ENCODE measurements at regions not wholly inside any gene's neighbourhood (a gene's known extent, or its start where the extent isn't known, plus 50 kb on each side); places are given as distances from the start of the nearest gene placed in this dataset.

DNA sequence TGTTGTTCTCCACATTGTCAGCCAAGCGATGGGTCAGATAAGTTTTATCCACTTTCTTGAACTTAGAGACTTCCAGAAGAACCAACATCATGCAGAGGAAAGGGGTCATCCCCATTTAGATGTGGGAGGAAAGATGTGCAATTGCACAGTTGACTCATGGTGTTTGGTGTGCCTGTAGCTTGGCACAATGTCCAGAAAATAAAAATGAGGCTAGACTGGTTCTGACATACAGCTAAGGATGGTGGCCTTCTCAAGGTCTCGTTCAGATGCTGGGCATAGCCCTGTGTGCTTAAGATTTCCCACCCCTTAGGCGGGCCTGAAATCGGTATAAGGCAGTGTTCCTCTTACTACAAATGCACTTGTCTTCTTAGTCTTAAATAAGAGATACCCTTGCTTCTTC lies 101.1 kb downstream of the PCDH7 start:
- DNase-seq = no peak
- Histone ChIP-seq H3K36me3 (no peaks in the 10 kb centered on the region), H3K4me3 (ENCODE audit: low read depth, low read length) (peak overlapping the region; percentile 38; the same call in 1 of the 2 replicates), H3K9me3 (no peaks in the 10 kb centered on the region), H3K4me1 (peaks cover 20% of the 10 kb centered on the region), H3K27me3 (no peaks in the 10 kb centered on the region)
- TF ChIP-seq CTCF (IDR thresholded peaks at IDR 0.05; ENCODE audit: low read depth, low read length) = no peak

GRCh38 chr4:30821859-30822612 lies 101.9 kb downstream of the PCDH7 start:
- no peak for TF ChIP-seq CTCF (IDR thresholded peaks at IDR 0.05; ENCODE audit: low read depth, low read length)
- Histone ChIP-seq H3K9me3 (no peaks in the 10 kb centered on the region), H3K36me3 (no peaks in the 10 kb centered on the region), H3K4me1 (peaks cover 20% of the 10 kb centered on the region), H3K27me3 (no peaks in the 10 kb centered on the region), H3K4me3 (ENCODE audit: low read depth, low read length) (peak overlapping the region; percentile 38)
- DNase-seq = peak; percentile 48

DNA sequence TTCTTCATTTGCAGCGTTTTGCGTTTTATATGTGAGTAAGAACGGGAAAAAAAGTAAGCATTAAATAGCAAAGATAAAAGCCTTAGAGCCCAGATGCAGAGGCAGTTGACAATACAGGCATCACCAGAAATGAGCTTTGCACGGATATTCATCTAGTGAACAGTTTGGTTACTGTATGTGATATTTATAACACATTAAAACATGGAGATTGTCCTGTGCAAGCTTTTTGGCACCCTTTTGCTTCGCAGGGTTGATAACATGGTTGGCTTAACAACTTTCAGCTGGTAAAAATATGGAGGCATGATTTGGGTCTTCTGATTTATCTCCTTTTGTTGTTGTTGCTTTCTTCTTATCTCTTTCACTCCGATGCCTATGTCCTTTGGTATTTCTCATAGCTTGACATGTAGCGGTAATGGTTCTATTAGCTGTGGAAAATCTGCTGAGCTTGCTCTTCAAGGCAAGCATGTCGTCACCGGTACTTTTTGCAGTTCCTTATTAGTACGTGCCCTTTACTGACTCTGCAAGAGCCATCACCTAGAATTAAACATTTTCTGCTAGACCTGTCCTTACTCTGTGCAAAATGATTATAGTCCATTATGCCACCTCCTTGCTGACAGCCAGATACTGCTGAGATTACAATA lies 102.9 kb downstream of the PCDH7 start:
- H3K4me3 ChIP-seq (ENCODE audit: low read depth, low read length) = peak overlapping the region; percentile 38
- no peak for DNase-seq

DNA sequence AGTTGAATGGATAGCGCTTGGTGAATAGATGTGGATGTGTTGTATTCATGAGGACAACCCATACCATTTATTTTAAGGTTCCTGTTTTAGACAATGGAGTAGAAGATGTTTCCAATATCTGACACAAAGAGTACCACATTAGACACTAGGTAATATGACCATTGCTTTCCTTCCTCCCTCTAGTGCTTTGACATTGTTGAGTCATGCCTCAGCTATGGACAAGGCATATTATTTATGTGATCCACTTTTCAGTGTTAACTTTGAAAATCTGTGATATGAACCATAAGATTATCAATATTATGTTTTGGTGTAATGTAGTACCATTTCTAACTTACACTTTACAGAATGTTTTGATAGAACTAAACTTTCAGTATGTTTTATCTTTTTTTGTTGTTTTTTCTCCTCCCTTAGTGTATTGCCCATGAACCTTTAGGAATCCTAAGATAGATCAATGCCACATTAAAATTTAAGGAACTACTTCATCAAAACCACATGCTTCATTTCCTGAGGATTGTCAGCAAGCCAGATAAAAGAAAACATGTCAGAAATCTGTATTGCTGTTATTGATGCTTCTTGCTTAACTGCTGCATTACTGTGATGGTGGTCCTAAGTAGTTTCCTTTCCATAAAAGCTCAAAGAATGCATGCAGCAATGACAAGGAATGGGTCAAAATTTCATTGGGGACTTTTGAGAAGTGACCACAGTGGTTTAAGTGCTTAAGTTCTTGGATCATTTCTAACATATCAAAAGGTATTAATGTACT lies 105.0 kb downstream of the PCDH7 start:
- no peak for DNase-seq
- Histone ChIP-seq H3K27me3 (no peaks in the 10 kb centered on the region), H3K36me3 (no peaks in the 10 kb centered on the region), H3K4me1 (peaks cover 31% of the 10 kb centered on the region), H3K4me3 (ENCODE audit: low read depth, low read length) (no peak overlapping the region), H3K9me3 (no peaks in the 10 kb centered on the region)
- TF ChIP-seq CTCF (IDR thresholded peaks at IDR 0.05; ENCODE audit: low read depth, low read length) = no peak

More for the DNA sequence above, 102.9 kb downstream of the PCDH7 start:
- Histone ChIP-seq H3K9me3 (no peaks in the 10 kb centered on the region), H3K27me3 (no peaks in the 10 kb centered on the region), H3K4me1 (peaks cover 20% of the 10 kb centered on the region), H3K36me3 (no peaks in the 10 kb centered on the region)
- TF ChIP-seq CTCF (IDR thresholded peaks at IDR 0.05; ENCODE audit: low read depth, low read length) = no peak

GRCh38 chr4:30828264-30828926 lies 108.2 kb downstream of the PCDH7 start:
- no peak overlapping the region for H3K4me3 ChIP-seq (ENCODE audit: low read depth, low read length)
- no peaks in the 10 kb centered on the region for H3K9me3 ChIP-seq
- no peaks in the 10 kb centered on the region for H3K36me3 ChIP-seq
- no peak for DNase-seq
- H3K4me1 ChIP-seq = peaks cover 29% of the 10 kb centered on the region
- no peak for TF ChIP-seq CTCF (IDR thresholded peaks at IDR 0.05; ENCODE audit: low read depth, low read length)
- no peaks in the 10 kb centered on the region for H3K27me3 ChIP-seq

All from BE2C (cell line).